ENCODE measurements at regions not wholly inside any gene's neighbourhood (a gene's known extent, or its start where the extent isn't known, plus 50 kb on each side); places are given as distances from the start of the nearest gene placed in this dataset.

DNA sequence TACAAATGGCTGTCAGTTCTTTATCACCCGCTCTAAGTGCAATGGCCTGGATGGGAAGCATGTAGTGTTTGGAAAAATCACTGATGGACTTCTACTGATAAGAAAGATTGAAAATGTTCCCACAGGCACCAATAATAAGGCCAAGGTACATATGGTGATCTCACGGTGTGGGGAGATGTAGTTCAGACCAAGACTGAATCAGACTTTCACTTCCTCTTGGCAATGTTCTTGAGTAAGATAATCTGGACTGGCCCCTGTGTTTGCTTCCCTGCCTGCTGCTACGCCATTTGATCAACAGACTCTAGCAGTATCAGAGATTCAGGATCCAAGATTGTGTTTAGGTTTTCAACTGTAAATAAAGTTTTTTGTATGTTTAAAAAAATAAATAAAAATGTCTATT, 682.2 kb upstream of the AMOT start:
- TF ChIP-seq POLR2A (IDR thresholded peaks at IDR 0.05) (no peak), EP300 (IDR thresholded peaks at IDR 0.05) (no peak), POLR2AphosphoS5 (IDR thresholded peaks at IDR 0.05) (no peak)
- TF ChIP-seq, protein P1, sequence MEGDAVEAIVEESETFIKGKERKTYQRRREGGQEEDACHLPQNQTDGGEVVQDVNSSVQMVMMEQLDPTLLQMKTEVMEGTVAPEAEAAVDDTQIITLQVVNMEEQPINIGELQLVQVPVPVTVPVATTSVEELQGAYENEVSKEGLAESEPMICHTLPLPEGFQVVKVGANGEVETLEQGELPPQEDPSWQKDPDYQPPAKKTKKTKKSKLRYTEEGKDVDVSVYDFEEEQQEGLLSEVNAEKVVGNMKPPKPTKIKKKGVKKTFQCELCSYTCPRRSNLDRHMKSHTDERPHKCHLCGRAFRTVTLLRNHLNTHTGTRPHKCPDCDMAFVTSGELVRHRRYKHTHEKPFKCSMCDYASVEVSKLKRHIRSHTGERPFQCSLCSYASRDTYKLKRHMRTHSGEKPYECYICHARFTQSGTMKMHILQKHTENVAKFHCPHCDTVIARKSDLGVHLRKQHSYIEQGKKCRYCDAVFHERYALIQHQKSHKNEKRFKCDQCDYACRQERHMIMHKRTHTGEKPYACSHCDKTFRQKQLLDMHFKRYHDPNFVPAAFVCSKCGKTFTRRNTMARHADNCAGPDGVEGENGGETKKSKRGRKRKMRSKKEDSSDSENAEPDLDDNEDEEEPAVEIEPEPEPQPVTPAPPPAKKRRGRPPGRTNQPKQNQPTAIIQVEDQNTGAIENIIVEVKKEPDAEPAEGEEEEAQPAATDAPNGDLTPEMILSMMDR (IDR thresholded peaks at IDR 0.05) = no peak
